C4-2B (cell line): ENCODE measurements at regions not wholly inside any gene's neighbourhood (a gene's known extent, or its start where the extent isn't known, plus 50 kb on each side); places are given as distances from the start of the nearest gene placed in this dataset.

ENCODE experiments used
- H3K27ac ChIP-seq: fragments of 450-650 bp; 2 replicates; pipeline ENCODE4 v1.5.1; 2017
- CTCF ChIP-seq: fragments of 450-650 bp; conservative IDR thresholded peaks from 2 replicates; pipeline ENCODE4 v1.5.1; 2017; ENCODE audit warnings: mild to moderate bottlenecking
- ZFX ChIP-seq: fragments of 450-650 bp; IDR thresholded peaks from 2 replicates; pipeline ENCODE4 v1.6.1; 2017

DNA sequence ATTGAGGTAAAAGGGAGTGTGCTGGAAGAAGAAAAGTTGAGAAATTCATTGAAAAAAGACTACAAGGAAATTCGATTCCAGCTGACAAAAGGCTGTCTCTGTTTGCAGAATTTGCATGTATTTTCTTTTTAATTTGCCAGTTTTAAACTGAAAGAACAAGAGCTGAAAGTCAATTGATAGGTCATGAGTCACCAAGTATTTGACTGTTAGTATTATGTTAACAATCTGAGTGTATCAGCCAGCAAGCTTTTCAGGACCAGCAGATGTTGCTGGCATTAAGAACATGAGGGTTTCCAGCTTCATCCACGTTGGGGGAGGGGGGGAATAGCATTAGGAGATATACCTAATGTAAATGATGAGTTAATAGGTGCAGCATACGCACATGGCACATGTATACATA lies 726.7 kb downstream of the METTL15 start:
- TF ChIP-seq CTCF (no peak), ZFX (no peak)
- H3K27ac ChIP-seq = no peak overlapping the region

GRCh38 chr11:28833670-28834069 lies 725.5 kb downstream of the METTL15 start:
- H3K27ac ChIP-seq = no peak overlapping the region
- no peak for TF ChIP-seq ZFX
- no peak for TF ChIP-seq CTCF

DNA sequence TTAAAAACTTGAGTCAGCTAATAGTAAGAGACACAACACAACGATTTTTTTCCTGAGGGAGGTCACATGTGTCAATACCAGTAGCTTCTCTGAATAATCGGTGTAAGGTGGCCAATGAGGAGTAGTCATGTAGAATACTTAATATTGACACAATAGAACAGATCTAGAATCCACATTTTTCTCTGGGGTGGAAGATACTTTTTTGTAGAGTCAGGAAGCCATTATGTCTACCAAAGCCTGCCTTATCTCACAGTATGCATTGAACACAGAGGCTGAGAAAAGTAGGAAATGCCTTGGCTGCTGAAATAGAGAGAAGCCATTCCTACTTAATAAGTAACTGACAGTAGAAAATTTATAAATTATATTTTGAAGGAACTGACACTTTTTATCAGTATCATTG lies 725.0 kb downstream of the METTL15 start:
- TF ChIP-seq CTCF = no peak
- no peak for TF ChIP-seq ZFX
- no peak overlapping the region for H3K27ac ChIP-seq

GRCh38 chr11:28826807-28827206 lies 718.6 kb downstream of the METTL15 start:
- TF ChIP-seq CTCF = no peak
- no peak for TF ChIP-seq ZFX
- no peak overlapping the region for H3K27ac ChIP-seq

DNA sequence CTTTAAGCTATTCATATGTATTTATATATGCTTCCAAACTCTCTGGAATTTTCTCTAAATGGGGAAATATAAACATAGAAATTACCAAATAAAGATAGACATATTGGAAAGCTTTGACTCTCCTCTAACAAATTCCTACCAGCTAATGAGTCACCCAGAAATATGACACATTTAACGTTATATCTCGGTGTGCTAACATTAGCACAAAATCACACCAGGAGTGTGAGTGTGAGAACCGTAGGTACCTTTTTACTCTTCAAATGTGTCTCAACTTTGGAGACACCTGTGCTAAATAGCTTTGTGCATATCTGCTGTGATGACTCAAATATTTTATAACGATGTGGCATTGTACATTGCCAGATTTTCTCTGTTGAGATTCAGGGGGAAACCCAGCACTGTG lies 714.4 kb downstream of the METTL15 start:
- H3K27ac ChIP-seq = no peak overlapping the region
- TF ChIP-seq CTCF = no peak
- TF ChIP-seq ZFX = no peak

DNA sequence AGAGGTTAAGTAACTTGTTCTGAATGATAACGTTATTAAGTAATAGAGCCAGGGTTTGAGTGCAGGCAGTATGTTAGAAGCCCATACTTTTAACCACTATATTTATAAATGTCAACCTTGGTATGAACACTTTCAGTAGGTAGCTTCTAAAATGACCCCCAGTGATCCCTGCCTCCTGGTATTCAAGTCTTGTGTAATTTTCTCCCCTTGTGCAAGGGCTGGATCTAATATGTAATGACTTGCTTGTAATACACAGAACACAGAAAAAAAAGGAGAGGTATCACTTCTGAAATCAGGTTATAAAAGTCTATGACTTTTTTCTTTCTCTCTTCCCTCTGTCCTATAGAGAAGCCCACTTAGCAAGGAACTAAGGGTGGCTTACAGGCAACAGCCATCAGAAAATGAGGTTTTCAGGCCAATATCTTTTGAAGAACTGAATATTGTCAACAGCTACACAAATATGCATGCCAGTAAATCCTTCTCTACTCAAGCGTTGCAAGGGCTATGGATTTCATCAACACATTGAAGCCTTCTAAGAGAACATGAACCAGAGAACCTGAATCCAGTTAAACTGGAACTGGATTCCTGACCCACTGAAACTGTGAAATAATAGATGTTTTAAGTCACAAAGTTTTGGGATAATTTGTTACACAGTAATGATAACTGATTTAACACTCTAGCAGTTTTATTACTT lies 712.3 kb downstream of the METTL15 start:
- TF ChIP-seq ZFX (no peak), CTCF (no peak)
- H3K27ac ChIP-seq = no peak overlapping the region

GRCh38 chr11:28819741-28820140 lies 711.6 kb downstream of the METTL15 start:
- TF ChIP-seq ZFX (no peak), CTCF (no peak)
- H3K27ac ChIP-seq = no peak overlapping the region
